GM10266 (cell line): ENCODE measurements at regions not wholly inside any gene's neighbourhood (a gene's known extent, or its start where the extent isn't known, plus 50 kb on each side); places are given as distances from the start of the nearest gene placed in this dataset.

Experiments
- DNase-seq: peaks from one replicate; pipeline ENCODE4 v3.0.0; 2012; ENCODE audit errors: extremely low spot score
- TF ChIP-seq, protein P1 (sequence below): IDR thresholded peaks from 2 replicates; pipeline ENCODE4 v1.5.1; 2012; ENCODE audit warnings: mild to moderate bottlenecking, low read depth; ENCODE audit not compliant: control insufficient read depth, insufficient read depth; ENCODE audit errors: missing control alignments

DNA sequence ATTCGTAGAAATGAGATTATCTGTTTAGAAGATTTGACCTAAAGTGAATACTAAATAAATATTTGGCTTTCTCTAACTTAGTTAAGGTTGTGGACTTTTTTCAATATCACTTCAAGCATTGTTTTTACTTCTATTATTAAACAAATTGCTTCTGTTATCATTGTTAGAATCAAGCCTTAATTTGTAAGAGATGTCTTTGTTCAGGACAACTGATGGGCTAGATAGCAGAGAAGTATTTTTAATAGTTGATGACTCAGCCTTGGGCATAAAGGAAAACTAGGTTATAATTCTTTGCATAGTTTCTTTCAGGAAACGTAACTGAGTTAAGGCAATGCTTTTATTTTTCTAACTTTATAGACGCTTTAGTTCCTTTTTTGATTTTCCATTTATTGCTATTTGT, 128.8 kb upstream of the SMIM30 start:
- DNase-seq, result no peak
- TF ChIP-seq, protein P1, sequence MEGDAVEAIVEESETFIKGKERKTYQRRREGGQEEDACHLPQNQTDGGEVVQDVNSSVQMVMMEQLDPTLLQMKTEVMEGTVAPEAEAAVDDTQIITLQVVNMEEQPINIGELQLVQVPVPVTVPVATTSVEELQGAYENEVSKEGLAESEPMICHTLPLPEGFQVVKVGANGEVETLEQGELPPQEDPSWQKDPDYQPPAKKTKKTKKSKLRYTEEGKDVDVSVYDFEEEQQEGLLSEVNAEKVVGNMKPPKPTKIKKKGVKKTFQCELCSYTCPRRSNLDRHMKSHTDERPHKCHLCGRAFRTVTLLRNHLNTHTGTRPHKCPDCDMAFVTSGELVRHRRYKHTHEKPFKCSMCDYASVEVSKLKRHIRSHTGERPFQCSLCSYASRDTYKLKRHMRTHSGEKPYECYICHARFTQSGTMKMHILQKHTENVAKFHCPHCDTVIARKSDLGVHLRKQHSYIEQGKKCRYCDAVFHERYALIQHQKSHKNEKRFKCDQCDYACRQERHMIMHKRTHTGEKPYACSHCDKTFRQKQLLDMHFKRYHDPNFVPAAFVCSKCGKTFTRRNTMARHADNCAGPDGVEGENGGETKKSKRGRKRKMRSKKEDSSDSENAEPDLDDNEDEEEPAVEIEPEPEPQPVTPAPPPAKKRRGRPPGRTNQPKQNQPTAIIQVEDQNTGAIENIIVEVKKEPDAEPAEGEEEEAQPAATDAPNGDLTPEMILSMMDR, result no peak

DNA sequence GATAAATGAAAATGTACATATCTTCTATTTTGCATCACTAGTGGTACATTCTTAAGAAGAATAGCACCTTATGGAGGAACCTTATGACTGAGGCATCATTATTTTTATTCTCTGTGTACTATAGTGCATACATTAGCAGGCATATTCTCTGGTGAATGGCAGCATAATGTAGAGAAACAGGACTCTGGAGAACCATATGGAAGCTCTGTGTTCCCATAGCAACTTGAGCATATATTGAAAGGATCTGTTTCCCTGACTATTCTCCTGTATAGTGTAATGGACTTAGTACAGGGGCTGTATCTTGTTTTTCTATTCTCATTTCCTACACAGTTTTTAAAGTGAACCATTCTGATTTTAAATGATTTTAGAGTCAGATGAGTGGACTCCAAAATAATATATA, 128.4 kb upstream of the SMIM30 start:
- TF ChIP-seq, protein P1, result no peak
- DNase-seq, result no peak

DNA sequence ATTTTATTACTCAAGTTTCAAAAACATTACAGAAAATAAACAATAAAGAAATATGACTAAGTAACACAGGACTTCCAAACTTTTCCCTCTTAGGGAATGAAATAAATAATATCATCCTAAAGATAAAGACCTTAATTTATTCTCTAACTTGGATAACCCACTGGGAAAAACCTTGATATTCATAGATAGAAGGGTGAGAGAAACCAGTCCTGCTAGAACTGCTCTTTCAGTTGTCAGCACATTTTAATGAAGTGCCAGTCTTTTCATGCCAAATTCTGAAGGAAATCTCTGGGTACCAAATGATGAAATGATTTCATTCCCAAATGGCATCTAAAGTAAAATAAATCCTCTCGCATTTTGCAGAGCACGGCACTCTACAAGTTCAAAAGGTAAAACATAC, 114.5 kb upstream of the SMIM30 start:
- no peak for DNase-seq
- TF ChIP-seq, protein P1, result no peak

DNA sequence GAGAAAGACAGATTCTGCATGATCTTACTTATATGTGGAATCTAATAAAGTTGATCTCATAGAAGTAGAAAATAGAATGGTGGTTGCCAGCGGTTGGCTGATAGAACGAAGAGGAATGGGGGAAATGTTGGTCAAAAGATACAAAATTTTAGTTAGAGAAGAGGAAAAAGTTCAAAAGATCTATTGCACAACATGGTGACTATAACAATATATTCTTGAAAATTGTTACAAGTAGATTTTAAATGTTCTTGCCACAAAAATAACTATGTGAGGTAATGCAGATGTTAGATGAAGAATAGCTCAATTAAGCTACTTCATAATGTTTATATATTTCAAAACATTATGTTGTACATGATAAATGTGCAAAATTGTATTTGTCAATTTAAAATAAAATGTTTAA, 112.3 kb upstream of the SMIM30 start:
- TF ChIP-seq, protein P1, result no peak
- no peak for DNase-seq

DNA sequence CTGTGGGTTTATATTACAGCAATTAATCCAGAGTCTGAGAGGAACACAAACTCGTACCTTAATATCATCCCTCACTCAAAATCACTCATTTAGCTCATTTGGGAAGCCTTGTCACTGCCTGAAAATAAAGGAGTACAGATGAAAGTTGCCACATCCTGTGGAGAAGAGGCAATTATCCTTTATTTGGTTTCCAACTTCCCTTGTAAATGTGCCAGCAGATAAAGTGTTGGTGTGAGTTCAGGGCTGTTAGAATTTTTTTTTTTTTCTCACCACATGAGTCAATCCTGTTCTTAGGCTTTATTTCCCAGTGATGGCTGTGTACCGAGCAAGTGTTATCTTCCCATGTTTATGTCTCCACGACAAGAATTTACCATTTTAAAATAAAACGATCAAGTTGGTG, 99.0 kb upstream of the SMIM30 start:
- no peak for DNase-seq
- TF ChIP-seq, protein P1, result no peak

DNA sequence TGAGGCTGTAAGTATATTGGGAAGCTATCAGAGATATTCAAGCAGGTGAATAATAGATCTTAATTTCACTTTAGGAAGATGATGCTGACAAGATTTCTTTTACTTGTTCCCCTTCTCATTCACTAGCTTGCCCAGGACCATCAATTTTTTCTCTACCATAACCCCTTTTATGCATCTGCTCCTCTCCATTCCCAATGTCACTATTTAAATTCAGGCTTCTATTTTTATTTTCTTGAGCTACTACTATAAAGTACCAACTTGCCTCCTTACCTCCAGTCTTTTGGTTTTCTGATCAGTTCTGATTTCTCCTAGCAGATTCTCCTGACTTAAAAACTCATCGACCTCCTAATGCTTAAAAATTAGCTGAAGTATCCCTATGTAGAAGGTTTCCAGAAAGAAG, 97.7 kb upstream of the SMIM30 start:
- TF ChIP-seq, protein P1, result no peak

DNA sequence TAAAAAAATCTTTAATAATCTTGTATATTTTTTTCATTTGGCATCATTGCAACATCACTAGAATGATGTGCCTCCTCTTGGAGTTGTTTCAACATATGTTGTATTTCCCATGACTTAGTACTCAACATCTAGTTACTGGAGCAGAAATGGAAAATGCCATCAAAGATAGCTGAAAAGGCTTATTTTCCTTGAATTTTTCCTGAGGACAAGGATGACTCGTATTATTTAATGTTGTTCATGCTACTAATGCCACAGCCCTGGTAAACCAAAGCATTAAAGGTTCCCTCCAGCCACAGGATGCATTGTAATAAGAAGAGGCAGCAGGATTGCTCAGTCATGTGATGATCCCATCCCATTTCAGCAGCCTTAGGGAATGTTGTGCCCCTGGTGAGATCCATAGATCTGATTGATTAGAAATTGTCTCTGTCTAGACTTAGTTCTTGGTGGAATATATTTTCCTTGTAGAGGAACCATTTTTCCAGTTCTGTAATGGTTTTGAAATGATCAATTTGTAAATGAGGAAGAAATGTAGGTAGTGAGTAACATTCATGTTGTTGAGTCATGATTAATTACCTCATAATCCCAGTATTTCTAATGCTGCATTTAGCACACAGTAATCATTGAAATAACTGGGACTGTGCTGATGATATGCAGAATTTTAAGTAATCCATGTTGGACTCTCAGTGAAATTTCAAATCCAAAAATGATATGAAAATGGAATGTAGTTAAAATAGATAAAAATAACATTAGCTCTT, 91.3 kb upstream of the SMIM30 start:
- no peak for DNase-seq
- TF ChIP-seq, protein P1, result no peak

More for the DNA sequence above, 97.7 kb upstream of the SMIM30 start:
- no peak for DNase-seq
